Stimulated activated naive CD8-positive, alpha-beta T cell treated with anti-CD3 and anti-CD28 coated beads, Interleukin-15, Interleukin-2, amounts not matched to agents 100 U/mL and 50 U/mL, for 24 hours (primary cell): ENCODE measurements at regions not wholly inside any gene's neighbourhood (a gene's known extent, or its start where the extent isn't known, plus 50 kb on each side); places are given as distances from the start of the nearest gene placed in this dataset.
"Not testable (repeated sequence)": the region's sequence is repeated elsewhere in the genome, so short reads cannot be mapped to it uniquely, and the experiment has no call there.

Experiments
- ATAC-seq: fragments of 150-1000 bp; cut with Tn5 transposase; one replicate; pipeline ENCODE4 v1.10.0; 2021
- DNase-seq: peaks from one replicate; pipeline ENCODE4 v3.0.0; 2021

DNA sequence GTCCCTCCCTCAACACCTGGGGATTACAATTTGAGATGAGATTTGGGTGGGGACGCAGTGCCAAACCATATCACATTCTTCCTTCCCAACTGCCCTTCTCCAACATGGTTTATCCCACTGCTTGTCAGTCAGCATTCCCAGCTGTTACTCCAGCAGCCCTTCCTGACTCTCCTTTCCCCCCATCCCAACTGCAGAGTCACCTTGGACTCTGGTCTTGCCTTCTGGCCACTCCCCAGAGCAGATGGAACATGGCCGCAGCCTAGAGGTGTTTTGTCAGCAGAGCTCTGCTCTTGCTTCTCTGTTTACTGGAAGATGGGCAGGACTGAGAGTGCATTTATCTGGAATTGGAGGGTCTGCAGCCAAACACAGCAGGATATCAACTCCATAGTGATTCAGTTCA lies 51.2 kb upstream of the MEX3C start:
- no peak for DNase-seq
- no peak for ATAC-seq

DNA sequence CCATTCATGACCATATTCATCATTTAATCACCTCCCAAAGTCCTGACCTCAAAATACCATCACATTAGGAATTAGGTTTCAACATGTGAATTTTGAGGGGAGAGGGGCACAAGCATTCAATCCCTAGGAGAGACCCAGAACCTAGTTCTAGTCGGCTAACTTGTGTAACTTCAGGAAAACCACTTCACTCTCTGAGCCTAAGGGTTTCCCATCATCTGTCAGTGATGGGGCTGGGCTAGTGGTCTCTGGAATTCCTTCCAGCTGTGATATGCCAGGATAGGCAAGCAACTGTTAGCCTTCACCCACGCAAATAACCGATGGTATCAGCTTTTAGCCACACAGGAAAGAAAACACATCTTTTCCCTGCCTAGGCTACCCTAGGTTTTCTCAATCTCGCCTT lies 52.5 kb upstream of the MEX3C start:
- DNase-seq (no peak), ATAC-seq (no peak)

DNA sequence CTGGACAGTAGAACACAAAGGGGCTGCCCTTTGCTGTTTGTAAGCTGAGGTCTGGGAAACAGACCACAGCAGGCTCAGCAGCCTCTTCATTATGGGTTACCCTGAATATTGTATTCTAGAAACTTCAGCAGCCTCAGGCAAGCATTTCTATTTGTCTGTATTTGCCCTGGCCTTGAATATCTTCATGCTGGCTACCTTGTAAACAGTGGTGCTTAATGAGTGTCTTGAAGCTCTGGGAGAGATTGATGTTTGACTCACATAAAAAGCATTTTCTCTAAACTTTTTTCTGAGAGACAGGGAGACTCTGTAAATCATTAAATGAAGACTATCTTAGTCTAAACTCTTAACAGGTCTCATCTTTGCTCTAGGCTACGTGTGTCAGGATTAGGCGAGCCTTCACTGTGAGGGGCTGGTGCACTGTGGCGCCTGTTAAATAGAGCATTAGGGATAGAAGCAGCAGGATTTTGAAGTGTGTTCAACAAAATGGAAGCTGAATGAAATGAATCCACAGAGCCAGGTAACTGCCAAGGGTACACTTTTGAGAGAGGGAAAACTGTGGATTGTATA lies 53.1 kb upstream of the MEX3C start:
- no peak for ATAC-seq

DNA sequence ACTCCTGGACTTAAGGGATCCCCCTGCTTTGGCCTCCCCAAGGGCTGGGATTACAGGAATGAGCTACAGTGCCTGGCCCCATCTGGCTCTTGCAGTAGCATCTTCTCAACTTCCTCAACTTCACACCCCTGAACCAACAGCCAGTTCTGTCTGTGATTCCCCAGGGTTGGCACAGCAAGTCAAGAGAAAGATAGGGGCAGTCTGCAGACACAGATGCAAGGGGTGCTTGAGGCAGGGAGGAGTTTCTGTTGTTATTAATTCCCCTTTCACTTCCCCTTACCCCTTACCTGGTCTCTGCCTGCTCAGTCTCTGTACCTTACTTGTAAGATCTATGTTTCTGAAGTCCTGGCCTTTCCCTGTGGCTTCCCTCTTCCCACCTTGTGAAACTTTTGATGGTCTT lies 54.1 kb upstream of the MEX3C start:
- ATAC-seq (no peak), DNase-seq (peak; percentile 6)

More for the DNA sequence above, 53.1 kb upstream of the MEX3C start:
- DNase-seq, result no peak

DNA sequence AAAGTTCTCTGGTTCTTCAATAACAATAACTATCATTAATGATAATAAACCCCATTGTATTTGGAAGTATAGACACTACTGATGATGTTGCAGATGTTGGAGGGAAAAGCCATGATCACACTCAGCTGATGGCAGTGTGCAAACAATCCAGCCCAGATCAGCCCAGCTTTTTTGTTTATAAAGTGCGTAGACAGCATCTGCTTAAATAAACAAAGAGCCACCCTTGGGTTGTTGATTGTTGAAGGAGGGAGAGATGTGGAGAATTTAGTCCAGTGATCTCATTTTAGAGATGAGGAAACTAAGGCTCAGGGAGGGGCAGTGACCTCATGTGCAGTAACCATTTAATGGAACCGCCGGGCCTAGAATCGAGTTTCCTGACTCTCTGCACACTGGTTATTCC lies 56.0 kb upstream of the MEX3C start:
- ATAC-seq (no peak), DNase-seq (no peak)

DNA sequence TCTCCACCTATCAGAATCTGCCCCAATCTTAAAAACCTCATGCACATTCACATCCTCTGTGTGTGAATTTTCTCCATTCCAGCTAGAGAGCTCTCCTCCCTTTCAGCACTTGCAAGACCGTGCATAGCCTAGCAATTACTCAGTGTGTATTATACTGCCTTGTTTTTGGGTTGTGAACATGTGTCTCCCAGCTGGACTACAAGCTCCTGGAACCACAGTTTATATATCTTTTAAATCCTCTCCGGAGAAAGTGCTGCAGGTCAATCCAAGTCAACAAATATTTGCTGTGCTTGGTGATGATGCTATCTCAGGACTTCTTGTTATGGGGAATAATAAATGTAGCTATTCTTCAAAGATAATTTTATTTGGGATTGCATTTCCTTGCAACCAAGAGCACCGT lies 58.2 kb upstream of the MEX3C start:
- no peak for ATAC-seq
- no peak for DNase-seq

DNA sequence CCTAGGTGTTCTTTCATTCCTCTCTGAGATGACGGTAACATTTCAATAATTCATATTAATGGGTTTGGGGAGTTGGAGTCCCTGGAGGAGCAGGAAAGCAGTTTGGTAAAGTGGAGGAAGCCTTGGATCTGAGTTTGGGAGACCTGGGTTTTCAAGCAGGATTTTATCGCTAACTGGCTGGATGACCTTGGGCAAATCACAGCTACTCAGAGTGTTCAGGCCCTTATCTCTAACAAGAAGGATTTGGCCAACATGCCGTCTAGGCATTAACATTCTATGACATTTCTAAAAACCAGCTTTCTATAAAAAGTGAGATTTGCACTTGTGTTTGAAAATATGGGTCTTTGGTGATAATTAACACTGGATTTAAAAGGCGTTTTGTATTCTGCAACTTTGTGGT lies 59.7 kb upstream of the MEX3C start:
- ATAC-seq, result no peak
- DNase-seq, result no peak

DNA sequence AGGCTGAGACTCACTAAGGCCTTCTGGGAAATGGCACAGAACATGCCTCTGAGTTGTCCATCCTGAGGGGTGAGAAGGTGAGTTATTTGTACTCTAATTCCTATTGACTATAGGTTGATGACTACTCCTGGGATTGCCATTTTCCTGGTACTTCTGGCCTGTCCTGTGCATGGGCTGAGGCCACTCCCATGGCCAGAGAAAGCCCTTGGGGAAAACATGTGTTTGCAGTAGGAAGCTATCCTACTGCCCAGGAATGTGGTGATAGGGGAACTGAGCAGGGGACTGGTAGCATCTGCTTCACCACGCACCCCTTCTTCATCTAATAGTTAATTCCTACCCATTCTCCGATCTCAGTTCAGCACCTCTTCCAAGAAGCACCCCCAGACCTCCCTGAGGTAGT lies 62.6 kb upstream of the MEX3C start:
- DNase-seq, result no peak
- ATAC-seq, result no peak

DNA sequence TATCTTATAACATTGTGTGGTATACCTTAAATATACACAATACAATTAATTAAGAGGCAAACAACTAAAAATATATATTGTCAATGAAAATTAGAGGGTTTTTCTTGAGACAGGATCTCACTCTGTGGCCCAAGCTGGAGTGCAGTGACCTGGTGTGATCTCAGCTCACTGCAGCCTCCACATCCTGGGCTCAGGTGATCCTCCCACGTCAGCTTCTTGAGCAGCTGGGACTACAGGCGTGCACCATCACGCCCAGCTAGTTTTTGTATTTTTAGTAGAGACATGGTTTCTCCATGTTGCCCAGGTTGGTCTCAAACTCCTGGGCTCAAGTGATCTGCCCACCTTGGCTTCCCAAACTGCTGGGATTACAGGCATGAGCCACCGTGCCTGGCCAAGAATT lies 68.6 kb upstream of the MEX3C start:
- ATAC-seq, DNase-seq: not testable (repeated sequence)

DNA sequence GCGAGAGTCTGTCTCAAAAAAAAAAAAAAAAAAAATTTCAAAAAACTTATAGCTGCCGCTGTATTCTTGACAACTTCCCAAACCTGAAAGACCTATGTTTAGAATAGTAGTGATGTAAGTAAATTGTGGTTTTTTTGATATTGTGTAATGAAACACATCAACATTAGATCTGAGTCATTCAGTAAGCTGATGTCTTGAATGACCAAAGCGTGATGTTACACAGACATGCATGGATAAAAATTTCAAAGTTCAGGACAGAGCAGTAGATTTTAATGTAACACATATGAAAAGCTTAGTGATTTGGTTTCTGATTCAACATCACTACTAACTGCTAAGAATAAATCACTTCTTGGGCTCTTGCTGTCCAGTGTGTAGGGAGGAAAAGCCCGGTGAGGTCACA lies 69.3 kb upstream of the MEX3C start:
- ATAC-seq, result no peak
- DNase-seq, result no peak

DNA sequence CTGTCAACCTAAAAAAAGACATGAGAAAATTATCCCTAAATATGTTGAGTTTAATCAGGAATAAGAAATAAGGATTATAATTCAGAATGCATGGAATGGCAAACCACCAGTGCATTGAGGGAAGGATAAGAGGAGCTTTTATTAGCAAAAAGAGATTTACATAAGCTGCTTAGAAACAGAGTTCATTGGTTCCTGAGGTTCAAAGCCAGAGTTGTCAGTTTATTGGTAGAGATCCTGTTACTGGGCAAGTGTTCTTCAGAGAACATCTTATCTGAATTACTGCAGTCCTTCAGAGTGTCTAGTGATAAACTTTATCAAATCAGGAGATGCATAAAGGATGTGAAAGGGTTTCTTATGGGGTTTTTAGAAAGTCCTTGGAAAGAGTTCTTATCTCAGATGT lies 76.0 kb upstream of the MEX3C start:
- ATAC-seq (no peak), DNase-seq (no peak)

DNA sequence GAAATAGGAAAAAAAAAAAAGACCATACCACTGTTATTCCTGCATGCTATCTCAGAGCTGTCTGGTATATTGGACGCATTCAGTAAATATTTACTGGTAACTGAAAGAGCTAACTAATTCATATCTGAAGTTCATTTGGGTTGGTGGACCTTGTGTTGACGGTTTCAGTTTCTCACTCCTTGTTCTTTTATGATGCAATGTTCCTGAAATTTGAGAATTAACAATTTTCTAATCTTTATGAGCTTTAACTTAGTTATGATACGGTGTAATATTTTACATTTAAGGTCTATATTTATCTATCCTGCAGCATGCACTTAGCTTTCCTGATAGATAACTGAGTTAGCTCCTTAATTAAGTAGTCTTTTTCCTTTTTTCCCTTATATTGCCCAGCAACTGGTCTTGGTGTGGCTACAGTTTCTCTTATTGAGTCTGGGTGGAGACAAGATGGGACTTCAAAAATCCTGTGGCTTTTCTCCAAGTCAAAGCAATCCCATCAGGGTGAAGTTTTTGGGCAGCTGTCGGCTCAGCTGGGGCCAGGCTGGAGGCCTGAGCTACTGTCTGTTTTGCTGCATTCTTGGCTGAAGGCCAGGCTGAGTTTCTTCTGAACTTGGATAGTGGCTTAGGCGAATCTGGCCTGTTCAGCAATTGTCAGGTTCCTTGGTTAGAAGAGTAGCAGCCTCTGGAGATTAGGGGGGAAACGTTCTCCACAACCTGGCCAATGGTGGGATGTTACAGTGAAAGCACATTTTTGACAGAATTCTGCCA lies 78.4 kb upstream of the MEX3C start:
- DNase-seq, result no peak
- no peak for ATAC-seq

DNA sequence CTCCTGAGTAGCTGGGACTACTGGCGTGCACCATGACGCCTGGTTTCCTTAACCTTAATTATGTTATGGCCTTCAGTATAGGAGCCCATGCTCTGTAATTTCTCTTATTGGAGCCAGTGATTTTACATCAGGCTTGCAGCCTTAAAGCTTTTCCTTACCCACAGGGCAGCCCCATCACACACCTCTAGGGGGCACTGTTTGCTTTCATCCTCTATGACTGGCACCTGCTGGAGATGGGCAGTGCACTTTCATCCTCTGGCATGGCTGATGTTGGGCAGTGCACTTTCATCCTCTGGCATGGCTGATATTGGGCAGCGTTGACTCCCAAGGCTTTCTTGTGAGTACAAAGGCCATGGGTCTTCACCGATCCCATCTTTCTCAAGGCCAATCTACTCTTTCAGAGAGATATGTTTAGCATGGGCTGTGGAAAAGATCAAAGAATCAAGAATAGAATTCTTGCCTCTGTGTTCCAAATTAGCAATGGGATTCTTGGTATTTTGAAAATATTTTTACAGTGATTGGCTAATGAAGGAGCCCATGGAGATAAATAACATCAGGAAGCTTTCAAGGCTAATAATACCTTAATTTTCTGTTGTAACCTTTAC lies 80.7 kb upstream of the MEX3C start:
- ATAC-seq (peak; percentile 49), DNase-seq (peak; percentile 60)

DNA sequence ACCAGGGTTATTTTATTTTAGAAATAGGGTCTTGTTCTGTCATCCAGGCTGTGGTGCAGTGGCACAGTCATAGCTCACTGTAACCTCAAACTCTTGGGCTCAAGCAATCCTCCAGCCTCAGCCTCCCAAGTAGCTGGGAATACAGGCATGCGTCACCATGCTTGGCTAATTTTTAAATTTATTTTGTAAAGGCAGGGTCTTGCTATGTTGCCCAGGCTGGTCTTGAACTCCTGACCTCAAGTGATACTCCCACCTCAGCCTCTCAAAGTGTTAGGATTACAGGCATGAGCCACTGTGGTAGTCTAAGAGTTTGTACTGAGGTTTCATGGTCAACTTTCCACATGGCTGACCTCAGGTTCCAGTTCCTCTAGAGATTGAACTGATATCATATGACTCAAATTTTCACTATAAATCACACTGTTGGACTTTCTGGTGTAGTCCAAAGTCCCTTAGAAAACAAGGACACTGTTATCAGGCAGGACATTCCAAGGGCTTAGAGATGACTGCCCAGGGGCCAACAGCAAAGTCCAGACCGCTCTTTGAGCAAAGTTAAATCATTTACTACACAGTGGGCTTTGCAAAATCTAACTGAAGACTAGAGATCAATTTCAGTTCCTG lies 82.0 kb upstream of the MEX3C start:
- ATAC-seq, result no peak
- DNase-seq, result no peak

DNA sequence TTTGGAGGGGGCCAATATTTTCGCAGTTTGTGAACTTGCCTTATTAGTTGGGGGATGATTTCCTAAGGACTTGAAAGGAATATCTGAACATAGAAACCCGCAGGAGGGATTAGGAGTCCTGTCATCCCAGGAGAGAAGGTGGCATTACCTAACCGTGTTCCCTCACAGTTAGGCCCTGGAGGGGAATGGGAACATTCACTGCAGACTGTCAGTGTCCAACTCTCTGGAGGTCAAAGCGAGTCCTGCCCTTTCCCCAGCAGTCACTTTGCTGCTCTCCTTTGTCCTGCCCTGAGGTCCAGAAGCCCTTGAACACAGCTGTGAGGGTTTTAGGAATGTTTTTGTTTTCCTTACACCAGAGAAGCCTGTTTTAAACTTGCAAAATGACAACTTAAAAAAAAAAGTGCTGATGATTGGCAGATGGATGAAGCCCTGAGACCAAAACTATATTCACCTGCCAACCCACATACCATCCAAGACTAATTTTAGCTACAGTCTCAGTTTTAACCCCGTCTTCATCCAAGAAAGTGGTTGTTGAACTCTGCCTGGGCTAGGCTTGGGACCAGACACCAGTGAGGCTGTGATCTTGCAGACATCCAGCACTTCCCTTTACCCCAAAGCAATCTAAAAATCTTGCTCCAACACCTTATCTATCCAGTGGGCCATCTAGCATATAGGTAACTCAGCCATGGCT lies 90.5 kb upstream of the MEX3C start:
- DNase-seq (no peak), ATAC-seq (no peak)

DNA sequence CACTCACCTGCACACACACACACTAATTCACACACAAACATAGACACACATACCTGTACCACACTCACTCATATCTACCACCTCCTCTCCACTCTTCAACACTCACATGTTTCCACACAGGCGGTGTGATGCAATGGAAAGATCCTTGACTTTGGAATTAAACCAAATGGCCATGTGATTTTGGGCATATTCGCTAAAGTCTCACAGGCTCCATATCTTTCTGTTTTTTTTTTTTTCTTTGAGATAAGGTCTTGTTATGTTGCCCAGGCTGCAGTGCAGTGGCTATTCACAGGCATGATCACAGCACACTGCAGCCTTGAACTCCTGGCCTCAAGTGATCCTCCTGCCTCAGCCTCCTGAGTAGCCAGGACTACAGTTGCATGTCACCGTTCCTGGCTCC lies 91.1 kb upstream of the MEX3C start:
- no peak for ATAC-seq
- DNase-seq, result no peak

DNA sequence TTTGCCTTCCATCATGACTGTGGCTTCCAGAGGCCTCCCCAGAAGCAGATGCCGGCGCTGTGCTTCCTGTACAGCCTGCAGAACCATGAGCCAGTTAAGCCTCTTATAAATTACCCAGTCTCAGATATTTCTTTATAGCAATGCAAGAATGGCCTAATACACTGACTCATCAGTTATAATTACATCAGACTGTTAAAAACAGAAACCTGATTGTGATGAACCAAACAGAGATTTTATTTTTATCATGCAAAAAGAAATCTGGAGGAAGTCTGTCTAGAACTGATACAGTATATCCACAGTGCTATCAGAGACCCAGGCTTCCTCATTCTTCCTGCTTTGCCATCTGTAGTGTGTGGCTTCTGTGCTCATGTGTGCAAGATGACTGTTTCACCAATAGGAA lies 93.4 kb upstream of the MEX3C start:
- no peak for ATAC-seq
- DNase-seq, result no peak

DNA sequence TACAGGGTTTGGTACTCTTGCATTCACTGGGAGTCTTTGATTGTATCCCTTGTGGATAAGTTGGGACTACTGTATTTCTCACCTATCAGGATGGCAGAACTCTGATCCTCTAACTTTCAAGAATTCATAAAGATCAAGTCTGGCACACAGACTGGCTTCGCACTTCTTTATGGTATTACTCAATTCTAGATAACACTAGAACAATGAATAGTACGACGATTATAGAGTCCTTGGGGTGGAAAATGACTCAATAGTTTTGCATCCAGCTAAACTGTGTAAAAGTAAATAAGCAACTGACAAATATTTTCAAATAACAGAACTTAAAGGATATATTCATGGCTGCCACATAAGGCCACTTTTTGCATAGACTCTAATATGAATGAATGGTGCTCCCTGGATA lies 103.4 kb upstream of the MEX3C start:
- ATAC-seq (no peak), DNase-seq (no peak)

DNA sequence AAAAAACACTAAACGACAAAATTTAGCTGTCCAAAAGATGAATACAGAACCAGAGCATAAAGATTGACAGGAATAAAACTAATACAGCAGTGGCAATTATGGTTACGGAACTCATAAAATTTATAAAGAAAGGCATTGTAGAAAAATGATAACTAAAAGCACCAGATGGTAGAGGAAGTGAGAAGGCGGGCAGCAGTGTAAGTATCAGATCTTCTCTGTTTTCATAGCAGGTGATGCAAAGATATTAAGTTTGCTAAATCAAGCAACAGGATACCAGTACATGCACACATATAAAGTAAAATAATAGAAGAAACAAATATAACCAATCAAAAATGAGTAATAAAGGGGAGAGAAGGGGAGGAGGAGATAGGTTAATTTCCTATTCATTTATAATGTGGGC lies 103.9 kb upstream of the MEX3C start:
- ATAC-seq, result no peak
- no peak for DNase-seq

DNA sequence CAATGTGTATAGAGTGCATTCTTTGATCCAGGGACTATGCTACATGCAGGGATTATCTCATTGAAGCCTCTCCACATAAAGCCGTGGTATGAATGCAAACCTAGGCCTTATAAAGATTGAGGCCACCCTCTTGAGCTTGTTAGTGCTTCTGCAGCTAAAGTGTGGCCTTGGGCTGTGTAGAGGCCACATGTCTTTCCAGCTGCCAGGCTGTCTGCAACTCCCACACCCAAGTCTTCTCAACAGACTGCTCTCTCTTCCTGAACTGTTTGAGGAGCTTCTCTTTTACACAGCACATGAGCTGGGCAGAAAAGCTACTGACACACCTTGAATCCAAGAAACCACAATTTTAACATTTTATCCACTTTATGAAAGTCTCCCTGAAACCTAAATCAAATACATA lies 119.2 kb upstream of the MEX3C start:
- ATAC-seq, result no peak
- no peak for DNase-seq

DNA sequence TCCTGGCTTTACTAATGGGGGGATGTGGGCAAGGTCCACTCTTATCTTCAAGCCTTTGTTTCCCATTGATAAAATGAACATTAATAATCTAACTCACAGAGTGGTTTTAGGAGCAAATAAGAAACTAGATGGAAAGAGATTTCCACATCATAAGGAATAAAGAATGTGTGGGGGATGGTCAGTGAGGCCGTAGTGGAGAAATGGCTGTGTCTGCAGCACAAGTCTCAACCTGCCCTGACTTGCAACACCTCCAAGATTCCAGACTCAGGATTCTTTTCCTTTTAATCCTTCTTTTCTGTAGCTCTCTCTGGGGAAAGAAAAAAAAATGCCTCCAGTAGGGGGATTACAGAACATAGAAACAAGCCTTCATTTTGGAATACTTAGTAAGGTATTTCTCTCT lies 124.2 kb upstream of the MEX3C start:
- ATAC-seq, result no peak
- DNase-seq, result no peak

DNA sequence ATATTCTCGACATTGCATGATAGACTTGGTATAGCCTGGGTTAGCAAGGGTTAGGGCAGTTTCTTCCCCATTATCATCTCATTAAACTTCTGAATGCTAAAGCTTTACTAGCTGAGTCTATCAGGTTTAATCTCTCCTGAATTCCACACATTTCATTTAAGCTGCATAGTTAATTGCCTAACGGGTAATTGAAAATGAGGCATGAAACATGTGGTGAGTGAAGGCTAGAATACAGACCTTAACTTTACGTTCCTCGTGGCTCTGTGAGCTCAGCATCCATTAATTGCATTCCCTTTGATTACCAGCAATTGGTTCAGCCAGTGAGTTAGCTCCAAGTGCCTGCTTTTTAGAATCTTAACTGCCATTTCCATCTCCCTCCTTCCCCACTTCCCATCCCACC lies 126.5 kb upstream of the MEX3C start:
- DNase-seq, result no peak

DNA sequence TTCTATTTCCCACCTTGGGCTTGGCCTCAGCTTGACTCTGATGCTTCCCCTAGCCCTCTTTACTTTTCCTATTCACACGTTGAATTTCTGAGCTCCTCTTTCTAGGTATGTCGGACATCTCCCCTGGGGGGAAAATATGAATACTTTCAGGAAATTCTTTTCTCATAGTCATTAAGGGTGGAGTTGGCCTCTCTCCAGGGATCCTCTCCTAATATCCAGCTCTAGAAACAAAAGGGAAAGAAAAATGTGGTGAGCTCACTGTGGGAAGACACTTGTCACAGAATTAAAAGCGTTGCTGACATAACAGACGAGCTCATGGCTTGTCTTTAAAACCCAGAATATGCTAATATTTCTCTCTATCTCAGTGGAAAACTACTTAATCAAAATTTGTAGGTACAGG lies 132.7 kb upstream of the MEX3C start:
- DNase-seq (no peak), ATAC-seq (no peak)

More for the DNA sequence above, 126.5 kb upstream of the MEX3C start:
- ATAC-seq, result no peak
